Uterus (tissue), 2 donors: ENCODE measurements at regions not wholly inside any gene's neighbourhood (a gene's known extent, or its start where the extent isn't known, plus 50 kb on each side); places are given as distances from the start of the nearest gene placed in this dataset.

Experiments used
- POLR2A ChIP-seq, 2 donors: fragments of 450-650 bp; IDR thresholded peaks; one replicate each; pipeline ENCODE4 v1.6.1; 2016; ENCODE audit warnings: antibody characterized with exemption in 2 of 2, mild to moderate bottlenecking in 1 of 2, moderate library complexity in 1 of 2
- TF ChIP-seq, protein P1 (sequence below), 4 experiments: fragments of 200-600 bp in 2 of 4; fragments of 450-650 bp in 2 of 4; sonication (generic) in 2 of 4; IDR thresholded peaks; one replicate each; pipeline ENCODE4 v1.5.1; 2016 to 2019; ENCODE audit warnings: antibody characterized with exemption in 4 of 4, mild to moderate bottlenecking in 2 of 4, moderate library complexity in 1 of 4

DNA sequence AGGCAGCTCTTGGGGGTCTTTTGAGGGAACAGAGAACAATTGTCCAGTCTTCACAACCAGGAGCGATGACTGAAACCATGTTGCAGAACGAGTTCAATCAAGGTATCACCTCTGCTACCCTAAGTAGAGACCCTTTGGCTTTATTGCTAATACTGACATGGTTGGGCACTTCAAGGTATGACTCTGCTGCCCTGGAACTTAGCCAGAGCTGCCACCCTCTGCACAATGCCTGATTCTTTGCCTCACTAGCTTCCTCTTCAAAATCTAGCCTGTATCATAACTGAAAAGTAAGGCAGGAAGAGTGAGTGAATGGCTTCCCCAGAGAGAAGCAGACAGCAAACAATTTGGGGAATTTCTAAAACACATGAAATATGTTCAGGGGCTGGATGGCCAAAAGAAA lies 592.7 kb upstream of the NRSN1 start:
- TF ChIP-seq, protein P1, sequence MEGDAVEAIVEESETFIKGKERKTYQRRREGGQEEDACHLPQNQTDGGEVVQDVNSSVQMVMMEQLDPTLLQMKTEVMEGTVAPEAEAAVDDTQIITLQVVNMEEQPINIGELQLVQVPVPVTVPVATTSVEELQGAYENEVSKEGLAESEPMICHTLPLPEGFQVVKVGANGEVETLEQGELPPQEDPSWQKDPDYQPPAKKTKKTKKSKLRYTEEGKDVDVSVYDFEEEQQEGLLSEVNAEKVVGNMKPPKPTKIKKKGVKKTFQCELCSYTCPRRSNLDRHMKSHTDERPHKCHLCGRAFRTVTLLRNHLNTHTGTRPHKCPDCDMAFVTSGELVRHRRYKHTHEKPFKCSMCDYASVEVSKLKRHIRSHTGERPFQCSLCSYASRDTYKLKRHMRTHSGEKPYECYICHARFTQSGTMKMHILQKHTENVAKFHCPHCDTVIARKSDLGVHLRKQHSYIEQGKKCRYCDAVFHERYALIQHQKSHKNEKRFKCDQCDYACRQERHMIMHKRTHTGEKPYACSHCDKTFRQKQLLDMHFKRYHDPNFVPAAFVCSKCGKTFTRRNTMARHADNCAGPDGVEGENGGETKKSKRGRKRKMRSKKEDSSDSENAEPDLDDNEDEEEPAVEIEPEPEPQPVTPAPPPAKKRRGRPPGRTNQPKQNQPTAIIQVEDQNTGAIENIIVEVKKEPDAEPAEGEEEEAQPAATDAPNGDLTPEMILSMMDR (IDR thresholded peaks at IDR 0.05): no peak
- TF ChIP-seq POLR2A (IDR thresholded peaks at IDR 0.05): no peak
